SK-N-MC (cell line): ENCODE measurements at regions not wholly inside any gene's neighbourhood (a gene's known extent, or its start where the extent isn't known, plus 50 kb on each side); places are given as distances from the start of the nearest gene placed in this dataset.

Experiments
- EZH2 ChIP-seq: fragments of 200-600 bp; sonication (generic); IDR thresholded peaks from one replicate; pipeline ENCODE4 v1.6.1; 2017; ENCODE audit warnings: antibody characterized with exemption
- FOXP2 ChIP-seq: optimal IDR thresholded peaks from 2 replicates; pipeline ENCODE3; 2011; ENCODE audit warnings: mild to moderate bottlenecking, moderate library complexity; ENCODE audit not compliant: insufficient read depth; ENCODE audit errors: extremely low read length, control extremely low read depth
- POLR2AphosphoS5 ChIP-seq: IDR thresholded peaks from 2 replicates; pipeline ENCODE4 v1.6.1; 2012; ENCODE audit warnings: mild to moderate bottlenecking, low read depth, low read length, borderline replicate concordance

GRCh38 chr2:186085226-186085625 lies 346.6 kb downstream of the FSIP2 start:
- TF ChIP-seq EZH2 (no peak), POLR2AphosphoS5 (no peak), FOXP2 (no peak)
